GM18505 (cell line): ENCODE measurements at regions not wholly inside any gene's neighbourhood (a gene's known extent, or its start where the extent isn't known, plus 50 kb on each side); places are given as distances from the start of the nearest gene placed in this dataset.

Source experiments
- ATAC-seq: cut with Tn5 transposase; IDR thresholded peaks from one replicate; pipeline ENCODE4 v1.9.1; 2021; ENCODE audit not compliant: unreplicated experiment
- POLR2A ChIP-seq: IDR thresholded peaks from 4 replicates; pipeline ENCODE4 v1.6.1; 2011; ENCODE audit warnings: borderline replicate concordance; ENCODE audit not compliant: insufficient read depth, insufficient read length; ENCODE audit errors: extremely low read depth

DNA sequence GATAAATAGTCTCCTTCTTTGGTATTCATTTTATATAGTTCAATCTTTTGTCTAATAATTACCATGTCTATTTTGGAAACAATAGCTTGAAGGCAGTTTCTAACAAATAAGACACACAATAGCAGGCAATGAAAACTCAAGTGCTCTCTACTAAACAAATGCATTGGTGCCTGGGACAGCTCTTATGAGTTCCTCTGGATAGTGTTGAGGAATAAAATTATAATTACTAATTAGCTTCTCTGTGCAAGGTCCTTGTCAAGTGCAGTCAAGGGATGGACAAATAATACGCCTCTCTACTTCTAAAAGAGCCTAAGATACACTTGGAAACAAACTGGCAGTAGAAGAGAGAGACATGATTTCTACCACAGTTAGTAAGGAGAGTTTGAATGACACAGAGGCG lies 229.0 kb upstream of the GLRA2 start:
- ATAC-seq: no peak
- no peak for TF ChIP-seq POLR2A

DNA sequence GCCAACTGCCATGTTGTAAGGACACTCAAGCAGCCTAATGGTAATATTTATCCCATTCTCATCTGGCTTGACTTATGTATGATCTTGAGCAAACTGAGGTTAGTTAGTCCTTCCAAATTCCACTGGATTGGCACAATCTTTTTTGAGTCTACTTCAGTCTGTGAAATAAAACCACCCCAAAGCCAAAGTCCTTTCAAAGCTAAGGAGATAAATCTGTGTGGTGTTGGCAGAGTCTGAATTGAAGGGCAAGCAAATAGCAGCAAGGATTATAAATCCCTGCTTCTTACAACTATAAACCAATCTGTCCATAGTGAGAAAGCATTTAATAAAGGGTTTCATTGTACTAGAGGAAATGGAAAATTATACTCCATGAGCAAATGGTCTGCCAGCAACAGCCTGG lies 233.9 kb upstream of the GLRA2 start:
- no peak for ATAC-seq
- TF ChIP-seq POLR2A: no peak

DNA sequence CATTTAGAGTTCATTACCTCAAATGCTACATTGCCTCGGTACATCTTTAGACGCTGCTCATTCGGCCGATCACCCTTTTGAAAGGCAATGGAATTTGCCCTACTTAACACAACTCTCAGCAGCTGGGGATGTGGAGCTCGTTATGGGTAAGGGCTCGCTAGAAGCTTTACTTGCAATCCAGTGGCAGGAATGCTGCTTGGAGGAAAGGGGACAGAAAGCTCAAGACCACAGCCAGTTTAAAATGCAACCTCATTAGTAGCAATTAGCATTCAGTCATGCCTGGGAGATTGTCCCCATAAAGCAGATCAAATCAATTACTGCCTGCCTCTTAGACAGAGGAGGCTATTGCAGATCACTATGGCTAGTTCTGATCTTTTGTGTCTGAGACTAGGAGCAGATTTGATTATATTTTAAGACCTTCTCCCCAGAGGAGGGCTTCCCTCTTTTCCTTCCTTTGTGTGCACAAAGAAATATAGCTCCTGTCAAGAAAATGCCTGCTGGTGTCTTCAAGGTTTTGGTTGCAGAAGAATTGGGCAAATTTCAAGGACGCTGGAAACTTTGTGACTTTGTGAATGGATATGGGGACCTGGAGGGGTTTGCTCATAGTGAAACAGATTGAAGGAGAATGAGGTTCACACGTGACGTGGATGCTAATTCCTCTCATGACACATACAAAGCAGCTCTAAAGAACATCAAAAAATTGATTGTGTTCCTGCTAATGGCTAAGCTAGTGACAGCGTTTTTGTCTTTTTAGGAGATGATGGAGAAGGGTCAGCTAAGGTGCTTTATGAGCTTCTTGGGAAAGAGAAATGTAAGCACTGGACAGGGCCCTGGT lies 237.5 kb upstream of the GLRA2 start:
- TF ChIP-seq POLR2A: no peak
- no peak for ATAC-seq

DNA sequence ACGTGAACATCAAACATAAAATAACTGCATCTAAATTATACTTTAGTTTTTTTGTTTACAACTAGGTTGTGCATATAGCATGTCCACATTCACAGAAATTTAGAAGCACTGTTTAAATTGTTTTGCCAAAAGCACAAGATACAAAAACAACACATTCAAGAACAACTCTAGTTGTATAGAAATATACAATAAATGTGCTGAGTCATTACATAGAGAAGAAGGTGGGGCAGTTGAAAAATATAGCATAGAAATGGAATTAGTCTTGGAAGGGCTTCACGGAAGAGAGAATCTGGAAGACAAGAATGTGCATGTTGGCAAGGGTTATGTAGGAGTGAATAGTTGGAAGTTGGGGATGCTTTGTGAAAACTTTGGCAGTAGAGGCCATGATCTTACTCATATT lies 239.0 kb upstream of the GLRA2 start:
- TF ChIP-seq POLR2A: no peak
- ATAC-seq: no peak

DNA sequence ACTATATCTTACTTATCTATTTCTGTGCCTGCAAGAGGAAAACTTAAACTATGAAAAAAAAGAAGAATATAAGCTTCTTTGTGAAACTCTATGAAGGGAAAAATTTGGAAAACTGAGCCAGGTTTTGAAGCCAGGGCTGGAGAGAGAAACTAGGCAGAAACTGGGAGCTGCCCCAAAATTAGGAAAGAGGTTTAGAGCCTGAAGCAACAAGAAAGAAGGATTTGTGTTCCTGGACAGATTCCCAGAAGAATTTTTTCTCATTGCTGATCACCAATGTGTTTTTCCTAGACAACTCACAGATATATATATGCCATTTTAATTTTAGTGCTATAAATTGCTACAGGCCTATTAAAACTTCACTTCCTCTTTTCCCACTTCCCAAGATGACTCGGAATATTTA lies 245.0 kb upstream of the GEMIN8 start:
- ATAC-seq: no peak
- no peak for TF ChIP-seq POLR2A

DNA sequence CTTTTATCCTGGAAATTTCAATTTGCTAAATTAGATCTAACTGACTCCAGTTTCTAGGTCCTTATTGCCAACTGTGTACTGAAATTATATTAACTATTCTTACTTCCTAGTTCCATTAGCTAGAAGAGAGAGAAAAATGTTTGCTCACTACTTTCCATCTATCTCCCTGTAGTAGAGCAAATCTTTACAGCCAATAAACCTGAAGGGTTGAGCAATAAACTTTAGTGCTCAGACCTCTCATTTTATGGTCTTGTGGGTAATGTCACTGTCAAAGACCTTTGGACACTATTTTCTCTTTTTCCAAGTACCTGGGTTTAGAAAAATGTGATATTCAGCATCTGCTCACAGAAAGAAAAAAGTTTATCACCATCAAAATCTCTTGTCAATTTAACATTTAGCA lies 237.5 kb upstream of the GEMIN8 start:
- no peak for TF ChIP-seq POLR2A
- no peak for ATAC-seq

DNA sequence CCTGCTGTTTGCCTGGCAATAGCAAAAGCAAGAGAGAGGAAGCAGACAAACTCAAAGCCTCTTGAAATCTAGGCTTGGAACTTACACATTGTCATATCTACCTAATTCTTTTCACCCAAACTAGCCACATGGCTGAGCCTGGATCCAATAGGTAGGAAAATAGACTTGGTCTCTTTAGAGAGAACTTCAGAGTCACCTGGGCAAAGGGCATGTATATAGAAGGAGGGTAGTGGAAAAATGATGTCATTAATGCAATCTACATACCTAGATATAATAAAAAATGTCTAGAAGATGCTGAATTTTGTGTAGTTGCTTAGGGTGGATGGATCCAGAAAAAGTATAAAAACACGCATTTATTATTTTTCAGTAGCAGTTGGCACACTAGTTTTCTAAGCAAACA lies 237.0 kb upstream of the GEMIN8 start:
- no peak for TF ChIP-seq POLR2A
- no peak for ATAC-seq

DNA sequence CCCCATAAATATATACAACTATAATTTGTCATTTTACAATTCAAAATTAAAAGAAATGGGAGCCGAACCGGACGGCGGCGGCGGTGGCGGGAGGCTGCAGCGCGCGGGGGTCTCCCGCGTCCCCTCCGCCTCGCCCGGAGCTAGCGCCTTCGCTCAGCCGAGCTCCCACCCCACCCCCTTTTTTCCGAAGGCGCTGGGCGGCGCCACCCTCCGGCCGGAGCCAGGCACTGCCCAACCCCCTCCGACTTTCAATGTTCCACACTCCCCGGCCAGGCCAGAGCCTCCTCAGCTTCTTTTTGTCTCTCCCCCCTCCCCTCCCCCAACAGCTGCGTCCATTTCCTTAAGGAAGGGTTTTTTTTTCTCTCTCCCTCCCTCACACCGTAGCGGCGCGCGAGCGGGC lies 214.1 kb upstream of the GEMIN8 start:
- no peak for ATAC-seq

DNA sequence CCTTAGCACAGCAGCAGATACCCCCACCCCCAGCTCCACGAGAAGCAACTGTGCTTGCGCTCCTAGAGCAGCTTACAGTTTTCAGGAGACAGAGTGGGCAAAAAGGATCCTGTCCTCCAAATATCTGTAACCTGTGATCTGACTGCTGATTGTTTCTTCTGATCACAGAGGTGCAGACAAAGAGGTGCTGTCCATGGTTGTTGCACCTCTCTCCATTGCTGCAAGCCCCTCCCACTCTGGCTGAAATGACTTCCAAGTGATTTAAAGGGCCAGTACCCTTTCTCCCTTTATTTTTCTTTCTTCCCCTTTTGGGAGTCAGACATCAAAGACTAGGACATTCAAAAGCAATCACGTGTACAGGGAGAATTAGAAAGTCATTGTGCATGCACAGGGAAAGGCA lies 205.3 kb upstream of the GEMIN8 start:
- TF ChIP-seq POLR2A: no peak
- ATAC-seq: no peak

More for the DNA sequence above, 214.1 kb upstream of the GEMIN8 start:
- TF ChIP-seq POLR2A: no peak

DNA sequence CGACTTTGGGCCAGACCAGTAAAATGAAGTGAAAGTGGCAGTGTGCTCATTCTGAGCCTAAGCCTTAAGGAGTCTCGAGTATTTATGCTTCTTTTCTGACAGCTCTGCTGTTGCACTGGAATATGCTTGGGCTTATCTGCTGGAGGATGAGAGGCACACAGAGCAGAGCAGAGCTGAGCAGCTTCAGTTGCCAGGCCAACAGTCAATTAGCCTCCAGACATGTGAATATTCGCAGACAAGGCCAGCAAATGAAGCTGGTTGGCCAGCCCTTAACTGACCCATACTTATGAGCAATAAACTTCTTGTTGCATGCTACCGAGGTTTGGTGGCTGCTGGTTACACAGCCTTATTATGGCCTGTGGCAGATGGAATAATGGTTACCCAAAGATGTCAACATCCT lies 203.0 kb upstream of the GEMIN8 start:
- no peak for ATAC-seq
- no peak for TF ChIP-seq POLR2A

DNA sequence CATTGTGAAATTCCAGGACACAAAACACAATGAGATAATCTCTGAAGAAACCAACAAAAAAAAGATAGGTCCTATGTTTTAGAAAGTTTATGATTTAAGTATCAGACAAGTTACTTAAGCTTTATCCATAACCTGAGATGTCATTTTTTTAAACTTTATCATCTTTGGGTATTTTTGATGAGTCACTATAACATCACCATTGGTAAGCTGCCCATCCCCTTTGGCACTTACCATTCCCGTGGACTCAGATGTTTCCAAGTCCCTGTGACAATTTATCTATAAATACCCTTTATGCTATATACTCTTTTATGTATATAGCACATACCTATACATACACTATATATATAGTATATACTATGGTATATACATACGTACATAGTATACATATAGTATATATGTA lies 198.9 kb upstream of the GEMIN8 start:
- TF ChIP-seq POLR2A: no peak
- no peak for ATAC-seq

DNA sequence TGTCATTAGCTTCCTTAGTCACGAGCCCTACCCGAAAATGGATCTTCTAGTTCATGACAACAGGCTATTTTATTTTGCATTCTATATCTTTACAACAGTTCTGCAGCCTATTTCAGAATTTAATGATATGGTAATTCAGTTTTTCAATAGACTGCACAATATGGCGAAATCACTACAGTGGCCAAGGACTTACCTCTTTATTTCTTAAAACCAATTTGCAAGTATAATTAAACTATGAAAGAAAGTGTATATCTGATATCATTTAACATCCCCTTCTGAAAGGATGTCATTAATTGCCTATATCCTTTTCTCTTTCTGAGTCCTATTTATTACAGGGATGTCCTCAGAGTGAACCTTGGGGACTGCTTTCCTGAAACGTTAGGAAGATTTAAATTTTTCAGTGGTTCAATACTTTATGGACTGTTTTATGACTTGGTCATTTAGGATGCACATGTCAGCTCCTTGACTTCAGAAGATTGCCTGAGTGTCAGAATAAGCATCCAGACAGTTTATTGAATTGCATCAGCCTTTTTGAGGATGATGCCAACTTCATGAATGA lies 190.8 kb upstream of the GEMIN8 start:
- no peak for ATAC-seq
- TF ChIP-seq POLR2A: no peak

DNA sequence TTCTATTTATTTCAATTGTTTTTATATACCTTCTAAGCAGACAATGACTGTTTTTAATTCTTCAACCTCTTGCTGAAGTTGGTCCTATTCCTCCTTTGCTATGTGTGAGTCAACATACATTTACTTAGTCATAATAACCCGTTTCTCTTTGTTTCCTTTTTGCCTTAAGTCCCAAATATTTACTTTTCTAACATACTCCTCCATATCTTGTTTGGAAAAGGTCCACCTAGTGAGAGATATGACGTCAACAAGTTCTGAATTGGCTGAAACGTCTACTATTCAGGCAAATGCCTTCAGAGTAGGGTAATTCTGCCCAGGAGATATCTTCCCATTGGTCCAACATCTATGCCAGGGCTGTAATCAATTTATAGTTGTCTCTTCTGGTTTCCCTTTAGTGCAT lies 179.3 kb upstream of the GEMIN8 start:
- ATAC-seq: no peak
- TF ChIP-seq POLR2A: no peak

DNA sequence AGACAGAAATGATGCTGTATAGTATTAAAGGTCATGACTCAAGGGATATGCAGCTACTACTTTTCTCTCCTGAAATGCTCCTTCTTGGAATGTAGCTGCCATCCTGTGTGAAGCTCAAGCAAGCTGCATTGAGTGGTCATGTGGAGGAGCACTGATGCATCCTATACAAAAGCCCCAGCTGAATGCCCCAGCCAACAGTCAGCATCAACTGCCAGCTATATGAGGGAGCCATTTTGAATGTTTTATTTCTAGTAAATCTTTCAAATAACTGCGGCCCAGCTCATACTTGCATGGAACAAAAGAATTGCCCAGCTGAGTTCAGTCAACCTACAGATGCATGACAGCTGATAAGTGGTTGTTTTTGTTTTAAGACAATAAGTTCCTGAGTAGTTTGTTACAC lies 165.0 kb upstream of the GEMIN8 start:
- ATAC-seq: no peak
- no peak for TF ChIP-seq POLR2A
